ENCODE measurements at regions not wholly inside any gene's neighbourhood (a gene's known extent, or its start where the extent isn't known, plus 50 kb on each side); places are given as distances from the start of the nearest gene placed in this dataset.

GRCh38 chr2:16114070-16114469 is 173.7 kb downstream of the MYCN start:
- H3K4me3 ChIP-seq (ENCODE audit: low read depth, low read length) = no peak overlapping the region
- no peak for TF ChIP-seq CTCF (IDR thresholded peaks at IDR 0.05; ENCODE audit: borderline replicate concordance, insufficient read depth, low read depth, low read length)

- no peak for TF ChIP-seq CTCF (IDR thresholded peaks at IDR 0.05; ENCODE audit: borderline replicate concordance, insufficient read depth, low read depth, low read length)
- no peak overlapping the region for H3K4me3 ChIP-seq (ENCODE audit: low read depth, low read length)
Observed at GRCh38 chr2:16113568-16113967, 173.2 kb downstream of the MYCN start.

GRCh38 chr2:16112972-16113560 is 172.7 kb downstream of the MYCN start:
- TF ChIP-seq CTCF (IDR thresholded peaks at IDR 0.05; ENCODE audit: borderline replicate concordance, insufficient read depth, low read depth, low read length) = no peak
- H3K4me3 ChIP-seq (ENCODE audit: low read depth, low read length) = no peak overlapping the region

GRCh38 chr2:16112251-16112971 is 172.1 kb downstream of the MYCN start:
- no peak for TF ChIP-seq CTCF (IDR thresholded peaks at IDR 0.05; ENCODE audit: borderline replicate concordance, insufficient read depth, low read depth, low read length)
- no peak overlapping the region for H3K4me3 ChIP-seq (ENCODE audit: low read depth, low read length)

- H3K4me3 ChIP-seq (ENCODE audit: low read depth, low read length) = no peak overlapping the region
- no peak for TF ChIP-seq CTCF (IDR thresholded peaks at IDR 0.05; ENCODE audit: borderline replicate concordance, insufficient read depth, low read depth, low read length)
Observed at GRCh38 chr2:16111838-16112210, 171.5 kb downstream of the MYCN start.

- TF ChIP-seq CTCF (IDR thresholded peaks at IDR 0.05; ENCODE audit: borderline replicate concordance, insufficient read depth, low read depth, low read length) = no peak
- no peak overlapping the region for H3K4me3 ChIP-seq (ENCODE audit: low read depth, low read length)
Observed at GRCh38 chr2:16109821-16110310, 169.5 kb downstream of the MYCN start.

GRCh38 chr2:16109368-16109820 is 169.0 kb downstream of the MYCN start:
- no peak overlapping the region for H3K4me3 ChIP-seq (ENCODE audit: low read depth, low read length)
- no peak for TF ChIP-seq CTCF (IDR thresholded peaks at IDR 0.05; ENCODE audit: borderline replicate concordance, insufficient read depth, low read depth, low read length)
